BLaER1 treated with 17β-estradiol and CSF1 and Interleukin-3, amounts not matched to agents 10 nM and 100 nM (cell line): ENCODE measurements at regions not wholly inside any gene's neighbourhood (a gene's known extent, or its start where the extent isn't known, plus 50 kb on each side); places are given as distances from the start of the nearest gene placed in this dataset.

Experiments
- H3K27ac ChIP-seq, 11 experiments: shearing (Covaris generic); formaldehyde crosslinking; 2 replicates each; pipeline ENCODE4 v1.8.1; 2022
- H3K27me3 ChIP-seq, 11 experiments: shearing (Covaris generic); formaldehyde crosslinking; 2 replicates each; pipeline ENCODE4 v1.8.1; 2022
- H3K36me3 ChIP-seq, 11 experiments: shearing (Covaris generic); formaldehyde crosslinking; 2 replicates each; pipeline ENCODE4 v1.8.1; 2022
- H3K4me1 ChIP-seq, 10 experiments: shearing (Covaris generic); formaldehyde crosslinking; 2 replicates each; pipeline ENCODE4 v1.8.1; 2022
- H3K4me2 ChIP-seq, 11 experiments: shearing (Covaris generic); formaldehyde crosslinking; 2 replicates each; pipeline ENCODE4 v1.8.1; 2022
- H3K4me3 ChIP-seq, 10 experiments: shearing (Covaris generic); formaldehyde crosslinking; 2 replicates each; pipeline ENCODE4 v1.8.1; 2022
- H3K9ac ChIP-seq, 11 experiments: shearing (Covaris generic); formaldehyde crosslinking; 2 replicates each; pipeline ENCODE4 v1.8.1; 2022
- H3K9me3 ChIP-seq, 11 experiments: shearing (Covaris generic); formaldehyde crosslinking; replicated peaks in 1 of 11; 2 replicates each; pipeline ENCODE4 v1.8.1; 2022
- H4K20me1 ChIP-seq, 11 experiments: shearing (Covaris generic); formaldehyde crosslinking; 2 replicates each; pipeline ENCODE4 v1.8.1; 2022
- Cebpa-rat ChIP-seq, 11 experiments: shearing (Covaris generic); IDR thresholded peaks; 2 replicates each; pipeline ENCODE4 v1.8.1; 2022

DNA sequence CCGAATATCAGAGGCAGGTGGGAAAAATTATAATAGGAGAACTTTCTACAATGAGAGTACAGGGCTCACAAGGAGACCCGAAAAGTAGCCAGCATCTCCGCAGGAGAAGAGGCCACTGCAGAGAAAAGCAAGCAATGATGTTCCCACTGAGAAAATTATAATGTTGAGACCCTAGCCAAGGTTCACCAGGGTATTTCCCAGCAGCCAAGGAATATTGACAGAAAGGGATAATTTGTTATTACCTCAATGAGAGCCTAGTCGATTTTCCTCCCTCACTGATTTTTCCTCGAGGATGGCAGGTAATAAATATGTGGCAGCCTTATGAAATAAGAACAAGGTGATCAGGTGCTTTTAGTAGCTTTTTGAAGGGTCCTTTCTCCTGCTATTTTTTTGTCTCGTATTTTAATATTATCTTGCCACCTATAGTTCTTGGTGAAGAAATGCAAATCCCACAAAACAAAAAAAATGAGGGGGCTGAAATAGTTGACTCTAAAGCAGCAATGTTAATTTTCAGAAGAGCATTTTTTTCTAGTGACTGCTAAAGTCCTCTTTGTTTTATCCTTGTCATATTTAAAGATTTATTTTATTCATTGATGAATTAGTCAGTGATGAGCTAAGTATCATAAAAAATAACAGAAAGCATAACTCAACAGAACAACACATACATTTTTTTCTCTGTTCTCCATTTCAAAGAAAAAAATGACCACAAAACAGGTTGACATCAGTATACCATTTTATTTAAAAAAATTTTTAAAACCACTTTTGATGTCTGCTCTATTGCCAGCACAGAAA, 215.4 kb downstream of the KCNE4 start:
- Histone ChIP-seq H3K27me3 (no peaks in the 10 kb centered on the region), H3K4me3 (no peak overlapping the region), H3K27ac (no peak overlapping the region), H3K9me3 (no peaks in the 10 kb centered on the region), H3K36me3 (no peaks in the 10 kb centered on the region), H3K9ac (no peak overlapping the region), H3K4me1 (no peaks in the 10 kb centered on the region), H3K4me2 (no peak overlapping the region), H4K20me1 (no peaks in the 10 kb centered on the region)
- no peak for TF ChIP-seq Cebpa-rat (IDR thresholded peaks at IDR 0.05)

DNA sequence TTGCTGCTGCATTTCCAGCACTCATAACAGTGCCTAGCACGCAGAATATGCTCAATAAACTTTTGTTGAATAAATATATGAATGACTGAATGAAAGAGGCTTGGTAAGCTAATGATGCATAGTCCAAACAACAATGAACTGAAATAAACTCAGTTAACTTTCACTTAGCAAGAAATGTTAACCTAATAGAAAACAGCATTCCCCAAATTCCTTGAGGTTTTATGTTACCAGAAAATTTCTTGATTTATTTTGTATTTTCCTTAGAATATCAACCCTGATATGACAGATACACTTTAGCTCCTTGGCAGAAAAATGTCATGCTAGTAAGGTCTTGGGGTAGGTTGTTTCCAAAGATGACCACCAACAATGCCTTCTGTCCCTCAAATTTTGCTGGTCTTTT, 217.4 kb downstream of the KCNE4 start:
- H3K4me3 ChIP-seq, result no peak overlapping the region
- H3K9ac ChIP-seq, result no peak overlapping the region
- no peaks in the 10 kb centered on the region for H3K9me3 ChIP-seq
- H3K4me1 ChIP-seq, result no peaks in the 10 kb centered on the region
- H3K4me2 ChIP-seq, result no peak overlapping the region
- no peaks in the 10 kb centered on the region for H3K27me3 ChIP-seq
- no peak overlapping the region for H3K27ac ChIP-seq
- TF ChIP-seq Cebpa-rat (IDR thresholded peaks at IDR 0.05), result no peak
- H4K20me1 ChIP-seq, result no peaks in the 10 kb centered on the region
- no peaks in the 10 kb centered on the region for H3K36me3 ChIP-seq

DNA sequence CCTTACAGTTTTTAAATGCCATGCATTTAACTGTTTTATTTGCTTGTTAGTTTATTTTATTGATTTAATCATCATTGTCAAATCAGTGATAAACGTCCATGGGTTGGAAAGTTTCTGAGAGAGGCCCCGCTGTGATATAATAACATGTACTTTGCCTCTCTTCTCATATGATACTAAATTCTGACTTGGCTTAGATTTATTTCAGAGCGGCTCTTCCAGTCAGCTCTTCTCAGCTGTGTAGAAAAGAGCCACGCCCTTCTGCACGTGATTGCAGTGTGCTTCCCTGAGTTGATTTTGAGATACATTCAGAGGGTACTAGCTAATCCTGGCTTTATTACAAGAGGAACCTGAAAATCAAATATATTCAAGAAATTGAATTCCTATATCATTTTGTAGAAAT, 218.6 kb downstream of the KCNE4 start:
- Histone ChIP-seq H4K20me1 (no peaks in the 10 kb centered on the region), H3K27me3 (no peaks in the 10 kb centered on the region), H3K27ac (no peak overlapping the region), H3K9me3 (no peaks in the 10 kb centered on the region), H3K4me3 (no peak overlapping the region), H3K4me2 (no peak overlapping the region), H3K9ac (no peak overlapping the region), H3K36me3 (no peaks in the 10 kb centered on the region), H3K4me1 (no peaks in the 10 kb centered on the region)
- TF ChIP-seq Cebpa-rat (IDR thresholded peaks at IDR 0.05), result no peak

DNA sequence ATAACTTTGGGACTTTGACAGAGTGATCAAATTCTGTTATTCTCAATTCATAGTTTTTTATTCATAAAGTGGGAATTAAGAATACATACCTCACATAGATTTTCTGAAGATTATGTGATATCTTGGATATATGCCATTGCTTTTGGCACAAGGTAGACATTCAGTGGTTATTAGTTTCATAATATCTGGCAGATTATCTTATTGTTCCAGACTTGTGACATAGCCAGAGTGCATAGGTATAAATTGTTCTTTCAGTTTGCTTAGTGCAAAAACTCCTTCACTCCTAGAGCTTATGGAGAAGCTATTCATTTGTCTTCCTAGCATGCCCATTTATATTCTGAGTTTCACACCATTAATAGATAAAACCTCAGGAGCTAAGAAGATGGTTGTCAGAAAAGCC, 222.0 kb downstream of the KCNE4 start:
- H3K4me1 ChIP-seq, result no peaks in the 10 kb centered on the region
- H3K4me3 ChIP-seq, result no peak overlapping the region
- no peaks in the 10 kb centered on the region for H3K27me3 ChIP-seq
- H3K9me3 ChIP-seq, result no peaks in the 10 kb centered on the region
- no peaks in the 10 kb centered on the region for H4K20me1 ChIP-seq
- H3K36me3 ChIP-seq, result no peaks in the 10 kb centered on the region
- no peak overlapping the region for H3K27ac ChIP-seq
- H3K9ac ChIP-seq, result no peak overlapping the region
- TF ChIP-seq Cebpa-rat (IDR thresholded peaks at IDR 0.05), result no peak
- H3K4me2 ChIP-seq, result no peak overlapping the region

DNA sequence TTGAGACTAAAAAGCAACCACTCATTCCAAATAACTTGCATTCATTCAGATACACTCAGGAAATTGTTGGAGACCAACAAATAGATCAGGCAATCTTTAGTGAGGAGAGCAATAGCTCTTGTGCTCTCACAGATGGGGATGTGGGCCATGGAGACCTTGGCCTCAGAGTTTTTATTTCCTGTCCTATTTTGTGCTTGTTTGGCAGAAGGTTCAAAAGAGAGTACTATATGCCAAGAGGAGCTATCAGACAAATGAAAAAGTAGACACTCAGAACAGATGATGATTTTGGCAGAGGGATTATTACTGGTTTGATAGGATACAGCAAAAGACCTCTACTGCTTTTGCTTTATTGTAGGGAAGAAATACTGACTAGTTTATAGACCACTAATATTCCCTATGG, 230.2 kb downstream of the KCNE4 start:
- peaks cover 19 to 27% (median 22%) of the 10 kb centered on the region in 11 experiments for H3K9me3 ChIP-seq
- no peaks in the 10 kb centered on the region; a peak in 1 of 22 replicates for H3K36me3 ChIP-seq
- H3K4me2 ChIP-seq, result no peak overlapping the region
- TF ChIP-seq Cebpa-rat (IDR thresholded peaks at IDR 0.05), result no peak
- H3K27ac ChIP-seq, result no peak overlapping the region
- H3K4me1 ChIP-seq, result no peaks in the 10 kb centered on the region
- no peak overlapping the region for H3K4me3 ChIP-seq
- H4K20me1 ChIP-seq, result no peaks in the 10 kb centered on the region
- H3K9ac ChIP-seq, result no peak overlapping the region
- no peaks in the 10 kb centered on the region for H3K27me3 ChIP-seq

DNA sequence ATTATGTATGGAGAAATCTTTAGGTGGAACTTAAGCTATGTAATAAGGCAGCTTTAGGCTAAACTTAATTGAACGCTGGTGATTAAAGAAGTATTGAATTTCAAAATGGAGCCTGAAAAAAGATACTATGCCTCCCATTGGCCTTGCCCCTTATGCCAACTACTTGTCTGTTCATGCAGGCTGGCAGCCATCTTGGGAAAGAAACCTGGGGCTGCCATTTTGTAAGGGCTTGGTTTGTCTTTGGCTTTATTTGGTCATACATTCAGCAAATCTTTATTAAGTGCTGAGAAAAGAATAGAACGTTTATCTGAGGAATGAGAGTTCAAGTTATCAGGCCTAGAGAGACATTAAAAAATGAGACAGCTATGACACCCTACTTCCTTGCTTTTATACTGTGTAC, 231.3 kb downstream of the KCNE4 start:
- Histone ChIP-seq H4K20me1 (no peaks in the 10 kb centered on the region), H3K27ac (no peak overlapping the region), H3K9me3 (peaks cover 19 to 27% (median 22%) of the 10 kb centered on the region in 11 experiments), H3K4me1 (no peaks in the 10 kb centered on the region), H3K4me2 (no peak overlapping the region), H3K9ac (no peak overlapping the region), H3K27me3 (no peaks in the 10 kb centered on the region), H3K36me3 (no peaks in the 10 kb centered on the region; a peak in 1 of 22 replicates), H3K4me3 (no peak overlapping the region)
- TF ChIP-seq Cebpa-rat (IDR thresholded peaks at IDR 0.05), result no peak

DNA sequence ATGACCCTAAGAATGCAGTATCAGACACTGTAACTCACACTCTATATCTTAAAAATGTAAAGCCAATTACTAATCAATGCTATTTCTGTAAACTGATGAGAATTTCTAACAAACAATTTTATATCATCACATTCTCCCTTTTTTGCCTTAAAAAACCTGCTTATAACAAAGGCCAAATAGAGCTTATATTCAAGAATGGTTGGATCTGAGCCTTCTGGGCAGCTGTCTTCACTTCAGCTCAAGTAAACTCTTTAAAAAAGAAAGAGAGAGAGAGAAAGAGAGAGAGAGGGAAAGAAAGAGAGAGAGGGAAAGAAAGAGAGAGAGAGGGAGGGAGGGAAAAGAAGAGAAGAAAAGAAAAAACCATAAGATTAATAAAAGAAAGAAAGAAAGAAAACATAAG, 231.8 kb downstream of the KCNE4 start:
- H3K9me3 ChIP-seq, result peaks cover 19 to 27% (median 22%) of the 10 kb centered on the region in 11 experiments
- H3K27me3 ChIP-seq, result no peaks in the 10 kb centered on the region
- no peaks in the 10 kb centered on the region for H4K20me1 ChIP-seq
- TF ChIP-seq Cebpa-rat (IDR thresholded peaks at IDR 0.05), result no peak
- H3K27ac ChIP-seq, result no peak overlapping the region
- no peak overlapping the region for H3K4me3 ChIP-seq
- no peak overlapping the region for H3K4me2 ChIP-seq
- H3K4me1 ChIP-seq, result no peaks in the 10 kb centered on the region
- no peak overlapping the region for H3K9ac ChIP-seq
- no peaks in the 10 kb centered on the region; a peak in 1 of 22 replicates for H3K36me3 ChIP-seq

DNA sequence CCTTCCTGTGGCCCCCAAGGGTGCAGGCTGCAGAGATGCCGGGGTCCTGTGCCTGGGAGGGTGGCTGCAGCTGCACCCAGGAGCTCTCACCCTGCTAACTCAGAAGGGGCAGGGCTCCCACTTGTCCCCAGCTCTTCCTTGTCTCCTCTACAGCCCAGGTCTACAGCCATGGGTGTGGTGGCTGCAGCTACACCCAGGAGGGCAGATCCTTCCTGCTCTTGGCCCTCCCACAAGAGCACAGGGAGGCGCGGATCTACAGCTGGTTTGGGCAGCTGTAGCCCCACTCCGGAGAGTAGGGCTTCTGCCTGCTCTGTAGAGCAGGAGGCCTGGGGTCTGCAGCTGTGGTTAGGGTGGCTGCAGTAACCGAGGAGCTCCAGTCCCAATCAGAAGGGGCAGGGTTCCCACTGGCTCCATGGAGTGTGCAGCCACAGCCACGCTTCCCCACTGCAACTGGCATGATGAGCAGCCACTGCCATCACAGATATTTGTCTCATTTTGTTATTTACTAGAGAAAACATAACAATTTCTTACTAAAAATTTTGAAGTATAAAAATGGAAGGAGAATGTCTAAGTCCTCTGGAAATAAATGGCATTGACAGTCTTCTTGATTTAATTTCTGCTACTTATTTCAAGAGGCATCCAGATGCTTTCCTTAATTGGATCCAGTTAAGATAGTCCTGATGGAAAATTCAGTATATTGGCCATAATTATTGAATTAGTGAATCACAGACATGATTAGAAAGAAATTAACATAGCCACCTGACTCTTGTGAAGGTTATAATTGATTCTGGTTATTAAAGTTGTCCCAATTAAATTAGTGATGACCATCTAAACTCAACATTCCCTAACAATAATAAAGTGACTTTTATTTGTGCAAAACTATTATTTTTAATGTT, 233.6 kb downstream of the KCNE4 start:
- TF ChIP-seq Cebpa-rat (IDR thresholded peaks at IDR 0.05), result no peak
- no peak overlapping the region for H3K9ac ChIP-seq
- no peak overlapping the region for H3K4me2 ChIP-seq
- H3K9me3 ChIP-seq, result peaks cover 19 to 27% (median 22%) of the 10 kb centered on the region in 11 experiments
- H3K4me1 ChIP-seq, result no peaks in the 10 kb centered on the region
- H4K20me1 ChIP-seq, result no peaks in the 10 kb centered on the region
- H3K36me3 ChIP-seq, result no peaks in the 10 kb centered on the region; a peak in 1 of 22 replicates
- no peak overlapping the region for H3K4me3 ChIP-seq
- H3K27ac ChIP-seq, result no peak overlapping the region
- no peaks in the 10 kb centered on the region for H3K27me3 ChIP-seq

DNA sequence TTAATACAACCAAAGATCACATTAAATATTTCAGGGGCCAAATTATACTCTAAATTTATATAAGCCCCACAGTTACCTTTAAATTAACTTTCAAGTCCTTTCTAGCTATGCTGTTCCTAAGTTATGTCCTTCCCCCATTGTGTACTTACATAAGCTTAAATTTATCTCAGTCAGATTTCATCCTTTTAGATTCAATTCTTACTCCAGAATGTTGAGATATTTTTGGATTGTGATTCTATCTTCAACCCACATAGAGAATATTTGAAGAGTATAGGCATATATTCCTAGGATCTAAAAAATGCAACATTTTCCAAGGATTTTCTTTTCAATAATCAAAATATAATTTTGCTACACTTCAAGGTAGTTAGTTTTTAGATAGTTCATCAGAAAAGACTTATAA, 242.8 kb downstream of the KCNE4 start:
- Histone ChIP-seq H3K36me3 (no peaks in the 10 kb centered on the region), H3K4me1 (peaks cover 0 to 10% (median 0%) of the 10 kb centered on the region in 10 experiments; a peak in 5 of 20 replicates), H4K20me1 (no peaks in the 10 kb centered on the region), H3K9ac (no peak overlapping the region), H3K27me3 (no peaks in the 10 kb centered on the region), H3K27ac (no peak overlapping the region), H3K9me3 (peaks cover 0 to 11% (median 0%) of the 10 kb centered on the region in 11 experiments; a peak in 5 of 22 replicates), H3K4me2 (no peak overlapping the region), H3K4me3 (no peak overlapping the region)
- no peak for TF ChIP-seq Cebpa-rat (IDR thresholded peaks at IDR 0.05)
